IMR-90 (cell line): ENCODE measurements at regions not wholly inside any gene's neighbourhood (a gene's known extent, or its start where the extent isn't known, plus 50 kb on each side); places are given as distances from the start of the nearest gene placed in this dataset.

Experiments
- ATAC-seq: fragments of 200-7000 bp; cut with Tn5 transposase; 2 replicates; pipeline ENCODE4 v1.9.1; 2020; ENCODE audit warnings: low read depth, mild to moderate bottlenecking, moderate library complexity
- BruUV-seq: library from RNA; stranded (reverse); fragments of 400-500 nt; replicated peaks from 2 replicates; lab custom pipeline; 2021; lab: Mats Ljungman, UMichigan
- CTCF ChIA-PET: fragments of 300-600 bp; formaldehyde crosslinking; extraction: SDS; loops from one replicate; lab custom pipeline; 2021; ENCODE audit warnings: antibody characterized with exemption; lab: Yijun Ruan, JAX
- POLR2A ChIA-PET: fragments of 300-600 bp; sonication (Branson Sonifier 250); formaldehyde crosslinking; loops from one replicate; lab custom pipeline; 2022; ENCODE audit warnings: antibody characterized with exemption; ENCODE audit not compliant: unreplicated experiment; lab: Charles Lee
- DNase-seq: peaks from one replicate; pipeline ENCODE4 v3.0.0; 2013
- H2AFZ ChIP-seq: replicated peaks from 2 replicates; pipeline ENCODE3; 2013; ENCODE audit warnings: low read length, mild to moderate bottlenecking; ENCODE audit not compliant: poor library complexity
- H2AK5ac ChIP-seq: 2 replicates; pipeline ENCODE4 v1.6.1; 2013; ENCODE audit warnings: low read depth, low read length, inconsistent platforms
- H2AK9ac ChIP-seq: replicated peaks from 2 replicates; pipeline ENCODE3; 2013; ENCODE audit warnings: mild to moderate bottlenecking, low read depth, low read length, moderate library complexity; ENCODE audit not compliant: poor library complexity
- H2BK120ac ChIP-seq: 2 replicates; pipeline ENCODE4 v1.6.1; 2013; ENCODE audit warnings: low read depth, low read length, inconsistent platforms
- H2BK15ac ChIP-seq: 3 replicates; pipeline ENCODE4 v1.6.1; 2013; ENCODE audit warnings: low read depth, low read length, inconsistent platforms
- H2BK20ac ChIP-seq: 2 replicates; pipeline ENCODE4 v1.6.1; 2013; ENCODE audit warnings: low read depth, mild to moderate bottlenecking, inconsistent platforms, low read length, moderate library complexity
- H2BK5ac ChIP-seq: 2 replicates; pipeline ENCODE4 v1.6.1; 2013; ENCODE audit warnings: mild to moderate bottlenecking, low read depth, low read length, inconsistent platforms; ENCODE audit not compliant: poor library complexity, severe bottlenecking
- H3K14ac ChIP-seq: replicated peaks from 2 replicates; pipeline ENCODE4 v1.6.1; 2013; ENCODE audit warnings: low read depth, low read length, inconsistent platforms
- H3K18ac ChIP-seq: 2 replicates; pipeline ENCODE4 v1.6.1; 2013; ENCODE audit warnings: low read depth, low read length, control low read depth
- H3K23ac ChIP-seq: 2 replicates; pipeline ENCODE4 v1.6.1; 2013; ENCODE audit warnings: low read depth, low read length, inconsistent platforms
- H3K27ac ChIP-seq: 2 replicates; pipeline ENCODE4 v1.5.1; 2013; ENCODE audit warnings: mild to moderate bottlenecking, control low read depth, low read length; ENCODE audit not compliant: insufficient read depth
- H3K27me3 ChIP-seq: 2 replicates; pipeline ENCODE4 v1.6.1; 2013; ENCODE audit warnings: low read length; ENCODE audit not compliant: control insufficient read depth, insufficient read depth
- H3K36me3 ChIP-seq: 2 replicates; pipeline ENCODE4 v1.6.1; 2013; ENCODE audit warnings: low read length, mixed read lengths; ENCODE audit not compliant: control insufficient read depth, insufficient read depth
- H3K4ac ChIP-seq: 2 replicates; pipeline ENCODE4 v1.6.1; 2013; ENCODE audit warnings: low read depth, low read length, inconsistent platforms
- H3K4me1 ChIP-seq: 2 replicates; pipeline ENCODE4 v1.6.1; 2013; ENCODE audit warnings: low read length, mixed read lengths; ENCODE audit not compliant: control insufficient read depth, insufficient read depth
- H3K4me2 ChIP-seq: 2 replicates; pipeline ENCODE4 v1.6.1; 2013; ENCODE audit warnings: low read depth, mild to moderate bottlenecking, control low read depth, low read length, moderate library complexity
- H3K4me3 ChIP-seq: 2 replicates; pipeline ENCODE4 v1.5.1; 2013; ENCODE audit warnings: low read depth, mild to moderate bottlenecking, control low read depth, low read length, moderate library complexity; ENCODE audit not compliant: insufficient read depth
- H3K56ac ChIP-seq: 2 replicates; pipeline ENCODE4 v1.6.1; 2013; ENCODE audit warnings: low read length, inconsistent platforms; ENCODE audit not compliant: insufficient read depth; ENCODE audit errors: extremely low read depth
- H3K79me1 ChIP-seq, 2 experiments: 2 replicates each; pipeline ENCODE4 v1.6.1; 2013; ENCODE audit warnings: low read length in 2 of 2, inconsistent platforms in 1 of 2, low read depth in 1 of 2
- H3K9ac ChIP-seq: 2 replicates; pipeline ENCODE4 v1.6.1; 2013; ENCODE audit warnings: low read depth, low read length, control low read depth
- H3K9me1 ChIP-seq: 2 replicates; pipeline ENCODE4 v1.6.1; 2013; ENCODE audit warnings: low read length, inconsistent platforms; ENCODE audit not compliant: insufficient read depth
- H3K9me3 ChIP-seq: 2 replicates; pipeline ENCODE4 v1.6.1; 2013; ENCODE audit warnings: low read length; ENCODE audit not compliant: control insufficient read depth, insufficient read depth
- H4K20me1 ChIP-seq: 2 replicates; pipeline ENCODE4 v1.6.1; 2013; ENCODE audit warnings: low read length, inconsistent platforms; ENCODE audit not compliant: insufficient read depth
- H4K5ac ChIP-seq: 2 replicates; pipeline ENCODE4 v1.6.1; 2013; ENCODE audit warnings: mild to moderate bottlenecking, low read depth, low read length, control low read depth
- H4K8ac ChIP-seq, 2 experiments: 2 replicates each; pipeline ENCODE4 v1.6.1; 2013; ENCODE audit warnings: low read depth in 2 of 2, low read length in 2 of 2, control low read depth in 1 of 2, inconsistent platforms in 1 of 2
- H4K91ac ChIP-seq: 2 replicates; pipeline ENCODE4 v1.6.1; 2013; ENCODE audit warnings: low read depth, low read length, inconsistent platforms; ENCODE audit not compliant: insufficient read depth
- BHLHE40 ChIP-seq: fragments of 150-350 bp; IDR thresholded peaks from 2 replicates; pipeline ENCODE4 v1.6.1; 2016; ENCODE audit warnings: mild to moderate bottlenecking, low read depth, low read length
- RCOR1 ChIP-seq: IDR thresholded peaks from 2 replicates; pipeline ENCODE4 v1.6.1; 2012; ENCODE audit warnings: mild to moderate bottlenecking, low read length, improper control_type of control experiment; ENCODE audit not compliant: insufficient replicate concordance
- RFX5 ChIP-seq: IDR thresholded peaks from 2 replicates; pipeline ENCODE4 v1.8.0; 2012; ENCODE audit warnings: low read depth, mild to moderate bottlenecking, low read length, moderate library complexity
- SMC3 ChIP-seq: fragments of 150-350 bp; IDR thresholded peaks from 2 replicates; pipeline ENCODE4 v1.6.1; 2016; ENCODE audit warnings: low read depth, mild to moderate bottlenecking, antibody characterized with exemption, low read length, moderate library complexity
- dilution Hi-C: fragments of 300-500 bp; cut with HindIII; formaldehyde crosslinking; loops from one replicate; pipeline ENCODE4 v1.14.3; 2018; ENCODE audit warnings: low sequenced_read_pairs; ENCODE audit not compliant: unreplicated experiment
- in situ Hi-C: fragments of 300-500 bp; cut with MboI; formaldehyde crosslinking; loops from 3 replicates; pipeline ENCODE4 v1.14.3; 2019; ENCODE audit warnings: low sequenced_read_pairs, inconsistent platforms, mixed read lengths
- intact Hi-C: fragments of 100-400 bp; cut with micrococcal nuclease; formaldehyde crosslinking; loops from 2 replicates; pipeline ENCODE4 v1.10.0; 2022
- TF ChIP-seq, protein P1 (sequence below): conservative IDR thresholded peaks from 2 replicates; pipeline ENCODE4 v1.5.1; 2012; ENCODE audit warnings: mild to moderate bottlenecking, low read depth, low read length, improper control_type of control experiment

DNA sequence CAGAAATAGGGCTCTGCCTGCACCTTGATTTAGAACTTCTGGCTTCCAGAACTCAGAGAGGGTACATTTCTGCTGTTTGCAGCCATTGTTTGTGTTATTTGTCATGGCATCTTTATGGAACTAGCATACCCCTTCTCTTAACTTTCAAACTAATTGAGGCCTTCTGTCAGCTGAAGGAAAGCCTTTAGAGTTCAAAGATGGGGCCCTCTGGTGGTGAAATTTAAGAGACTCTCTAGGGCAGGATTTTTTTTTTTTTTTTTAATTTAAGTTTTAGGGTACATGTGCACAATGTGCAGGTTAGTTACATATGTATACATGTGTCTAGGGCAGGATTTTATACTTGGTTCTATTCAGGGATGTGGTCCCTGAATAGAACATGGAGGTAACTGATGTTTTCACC lies 260.6 kb upstream of the LINC00305 start:
- TF ChIP-seq SMC3 (no peak), BHLHE40 (no peak), RCOR1 (no peak), RFX5 (no peak)
- TF ChIP-seq, protein P1, sequence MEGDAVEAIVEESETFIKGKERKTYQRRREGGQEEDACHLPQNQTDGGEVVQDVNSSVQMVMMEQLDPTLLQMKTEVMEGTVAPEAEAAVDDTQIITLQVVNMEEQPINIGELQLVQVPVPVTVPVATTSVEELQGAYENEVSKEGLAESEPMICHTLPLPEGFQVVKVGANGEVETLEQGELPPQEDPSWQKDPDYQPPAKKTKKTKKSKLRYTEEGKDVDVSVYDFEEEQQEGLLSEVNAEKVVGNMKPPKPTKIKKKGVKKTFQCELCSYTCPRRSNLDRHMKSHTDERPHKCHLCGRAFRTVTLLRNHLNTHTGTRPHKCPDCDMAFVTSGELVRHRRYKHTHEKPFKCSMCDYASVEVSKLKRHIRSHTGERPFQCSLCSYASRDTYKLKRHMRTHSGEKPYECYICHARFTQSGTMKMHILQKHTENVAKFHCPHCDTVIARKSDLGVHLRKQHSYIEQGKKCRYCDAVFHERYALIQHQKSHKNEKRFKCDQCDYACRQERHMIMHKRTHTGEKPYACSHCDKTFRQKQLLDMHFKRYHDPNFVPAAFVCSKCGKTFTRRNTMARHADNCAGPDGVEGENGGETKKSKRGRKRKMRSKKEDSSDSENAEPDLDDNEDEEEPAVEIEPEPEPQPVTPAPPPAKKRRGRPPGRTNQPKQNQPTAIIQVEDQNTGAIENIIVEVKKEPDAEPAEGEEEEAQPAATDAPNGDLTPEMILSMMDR: no peak
- ChIA-PET POLR2A (no interaction called here), CTCF (interaction anchor here (0.6 to 0.7 kb wide), 3 partner anchors 95 to 176 kb away, joined by 4 to 10 read pairs (median 4); no protein-coding TSS in a partner anchor)
- no peak overlapping the region for H2AK5ac ChIP-seq
- no peak overlapping the region for H2AFZ ChIP-seq
- no peak overlapping the region for H4K8ac ChIP-seq
- no peak overlapping the region for H2BK5ac ChIP-seq
- no peak overlapping the region for H3K18ac ChIP-seq
- H3K9me3 ChIP-seq: peaks cover 3% of the 10 kb centered on the region
- no peak overlapping the region for H2BK120ac ChIP-seq
- no peak overlapping the region for H3K56ac ChIP-seq
- H3K14ac ChIP-seq: no peak overlapping the region
- no peak overlapping the region for H4K91ac ChIP-seq
- intact Hi-C loops: no loop called here
- no peak overlapping the region for H2BK20ac ChIP-seq
- dilution Hi-C loops: no loop called here
- no peak for DNase-seq
- no peaks in the 10 kb centered on the region for H3K36me3 ChIP-seq
- no peak for ATAC-seq
- H3K9me1 ChIP-seq: no peaks in the 10 kb centered on the region
- no TSS peak for BruUV-seq
- no peak overlapping the region for H3K4ac ChIP-seq
- no peak overlapping the region for H3K9ac ChIP-seq
- no peak overlapping the region for H4K5ac ChIP-seq
- H3K27ac ChIP-seq: no peak overlapping the region
- no peaks in the 10 kb centered on the region for H3K79me1 ChIP-seq
- H3K4me3 ChIP-seq: no peak overlapping the region
- in situ Hi-C loops: no loop called here
- no peak overlapping the region for H2AK9ac ChIP-seq
- no peak overlapping the region for H2BK15ac ChIP-seq
- no peaks in the 10 kb centered on the region for H3K27me3 ChIP-seq
- no peaks in the 10 kb centered on the region for H3K4me1 ChIP-seq
- H3K23ac ChIP-seq: no peak overlapping the region
- no peaks in the 10 kb centered on the region for H4K20me1 ChIP-seq
- no peak overlapping the region for H3K4me2 ChIP-seq
